Endodermal cell (in vitro differentiated cells): ENCODE measurements at regions not wholly inside any gene's neighbourhood (a gene's known extent, or its start where the extent isn't known, plus 50 kb on each side); places are given as distances from the start of the nearest gene placed in this dataset.
"Not testable (repeated sequence)": the region's sequence is repeated elsewhere in the genome, so short reads cannot be mapped to it uniquely, and the experiment has no call there.

Experiments
- DNase-seq: peaks from one replicate; pipeline ENCODE4 v3.0.0-alpha.2; 2017
- H3K27ac ChIP-seq: 2 replicates; pipeline ENCODE4 v1.5.1; 2013; ENCODE audit warnings: mild to moderate bottlenecking, low read depth, low read length, moderate library complexity
- H3K27me3 ChIP-seq: 2 replicates; pipeline ENCODE4 v1.6.1; 2013; ENCODE audit warnings: mild to moderate bottlenecking, low read length, moderate library complexity; ENCODE audit not compliant: insufficient read depth, control insufficient read depth, poor library complexity, severe bottlenecking
- H3K36me3 ChIP-seq: 2 replicates; pipeline ENCODE4 v1.7.0; 2013; ENCODE audit warnings: mild to moderate bottlenecking, low read length, moderate library complexity; ENCODE audit not compliant: control insufficient read depth, insufficient read depth
- H3K4me1 ChIP-seq: one replicate; pipeline ENCODE4 v1.7.0; 2013; ENCODE audit warnings: low read length; ENCODE audit not compliant: control insufficient read depth, insufficient read depth
- H3K4me3 ChIP-seq: 2 replicates; pipeline ENCODE4 v1.5.1; 2013; ENCODE audit warnings: mild to moderate bottlenecking, low read length, moderate library complexity
- H3K9ac ChIP-seq: 2 replicates; pipeline ENCODE4 v1.6.1; 2013; ENCODE audit warnings: mild to moderate bottlenecking, low read length, moderate library complexity; ENCODE audit not compliant: poor library complexity, severe bottlenecking; ENCODE audit errors: extremely low read depth
- H3K9me3 ChIP-seq: 2 replicates; pipeline ENCODE4 v1.6.1; 2013; ENCODE audit warnings: mild to moderate bottlenecking, low read length, moderate library complexity; ENCODE audit not compliant: control insufficient read depth
- H3K27ac Mint-ChIP-seq: 2 replicates; pipeline ENCODE4 v1.8.0; 2020; ENCODE audit warnings: mixed read lengths
- H3K27me3 Mint-ChIP-seq: 2 replicates; pipeline ENCODE4 v1.8.0; 2021; ENCODE audit warnings: mild to moderate bottlenecking, mixed read lengths; ENCODE audit not compliant: insufficient read depth
- H3K36me3 Mint-ChIP-seq: 2 replicates; pipeline ENCODE4 v1.8.0; 2020; ENCODE audit warnings: low read depth, mixed read lengths
- H3K4me1 Mint-ChIP-seq: 2 replicates; pipeline ENCODE4 v1.8.0; 2020; ENCODE audit warnings: mixed read lengths
- H3K4me3 Mint-ChIP-seq: 2 replicates; pipeline ENCODE4 v1.8.0; 2020; ENCODE audit warnings: mild to moderate bottlenecking, moderate library complexity, mixed read lengths
- H3K9me3 Mint-ChIP-seq: 2 replicates; pipeline ENCODE4 v1.8.0; 2020; ENCODE audit warnings: mild to moderate bottlenecking, mixed read lengths
- WGBS, 2 experiments: methylation state at CpG; one replicate each; pipeline versions ENCODE4 v1.1.5 to v1.1.7; 2013; ENCODE audit warnings: missing lambda C conversion rate in 2 of 2, mixed read lengths in 1 of 2; ENCODE audit not compliant: insufficient coverage in 1 of 2, insufficient read length in 1 of 2; 5-methylcytosine and 5-hydroxymethylcytosine counted together

DNA sequence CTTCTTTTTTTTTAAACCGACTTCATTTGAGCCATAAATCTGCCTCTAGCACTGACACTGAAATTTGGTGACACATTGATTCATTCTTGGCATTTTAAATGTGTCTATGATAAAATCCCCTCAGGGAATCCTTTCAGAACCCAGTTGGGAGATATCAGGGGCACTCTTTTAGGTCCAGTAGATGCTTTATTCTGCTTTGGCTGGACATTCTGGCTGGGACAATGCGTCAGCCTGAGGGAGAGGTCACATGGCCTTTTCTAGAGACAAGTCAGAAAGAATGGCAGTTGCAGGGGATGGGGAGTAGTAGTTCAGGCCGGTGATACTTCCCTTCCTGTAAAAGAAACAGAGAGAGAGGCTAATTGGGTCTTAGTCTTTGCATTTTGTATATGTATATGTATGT is 63.1 kb downstream of the TRIM43 start:
- not testable (repeated sequence) for H3K9me3 Mint-ChIP-seq, H3K9ac ChIP-seq, H3K27me3 Mint-ChIP-seq, H3K9me3 ChIP-seq, H3K27ac Mint-ChIP-seq, H3K27me3 ChIP-seq, H3K4me3 ChIP-seq, H3K36me3 ChIP-seq, H3K4me3 Mint-ChIP-seq, H3K4me1 Mint-ChIP-seq, H3K27ac ChIP-seq, H3K36me3 Mint-ChIP-seq, H3K4me1 ChIP-seq, DNase-seq
- WGBS, 2 experiments: no CpG with 5 or more reads among the region's 3 CpGs

DNA sequence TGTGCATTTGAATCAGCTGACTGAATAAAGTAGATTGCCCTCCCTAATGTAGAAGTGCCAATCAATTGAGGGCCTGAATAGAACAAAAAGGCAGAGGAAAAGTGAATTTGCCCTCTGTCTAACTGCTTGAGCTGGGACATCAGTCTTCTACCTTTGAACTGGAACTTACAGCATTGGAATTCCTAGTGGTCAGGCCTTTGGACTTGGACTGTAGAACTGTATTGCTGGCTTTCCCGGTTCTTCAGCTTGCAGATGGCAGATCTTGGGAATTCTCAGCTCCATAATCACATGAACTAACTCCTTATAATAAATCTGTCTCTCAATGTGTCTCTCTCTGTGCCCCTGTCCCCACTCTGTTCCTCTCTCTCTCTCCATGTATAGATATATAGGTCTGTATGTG is 64.8 kb downstream of the TRIM43 start:
- H3K4me1 ChIP-seq, H3K4me3 ChIP-seq, H3K36me3 Mint-ChIP-seq, H3K27me3 Mint-ChIP-seq, H3K9me3 Mint-ChIP-seq, H3K9me3 ChIP-seq, H3K27ac ChIP-seq, H3K9ac ChIP-seq, H3K4me1 Mint-ChIP-seq, H3K36me3 ChIP-seq, H3K27me3 ChIP-seq, H3K27ac Mint-ChIP-seq, H3K4me3 Mint-ChIP-seq, DNase-seq: not testable (repeated sequence)
- WGBS, 2 experiments: 60 to 100% methylated on average over 1 of the region's 1 CpG

DNA sequence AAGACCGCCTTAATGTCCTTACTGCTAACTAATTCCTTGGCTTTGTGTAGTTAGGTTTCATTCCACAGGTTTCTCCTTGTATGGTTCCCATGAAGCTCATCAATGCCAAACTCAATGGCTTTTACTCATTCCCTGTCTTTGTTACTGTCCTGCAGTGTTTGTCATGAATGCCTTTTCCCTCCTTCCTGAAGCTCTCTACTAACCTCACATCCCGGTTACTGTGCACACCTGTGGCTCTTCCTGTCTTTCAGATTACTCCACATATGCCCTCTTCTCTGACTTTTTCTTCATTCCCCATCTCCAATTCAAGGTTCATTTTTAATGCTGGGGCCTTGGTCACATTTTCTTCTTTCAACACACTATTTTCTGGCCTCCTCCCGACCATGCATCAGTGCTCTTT is 66.1 kb downstream of the TRIM43 start:
- not testable (repeated sequence) for H3K27ac Mint-ChIP-seq, H3K27me3 Mint-ChIP-seq, DNase-seq, H3K9me3 Mint-ChIP-seq, H3K9ac ChIP-seq, H3K4me3 ChIP-seq, H3K27ac ChIP-seq, H3K4me1 Mint-ChIP-seq, H3K27me3 ChIP-seq, H3K9me3 ChIP-seq, H3K4me1 ChIP-seq, H3K36me3 Mint-ChIP-seq, H3K36me3 ChIP-seq, H3K4me3 Mint-ChIP-seq
- WGBS, 2 experiments: 89% methylated on average over 1 to 3 of the region's 3 CpGs

DNA sequence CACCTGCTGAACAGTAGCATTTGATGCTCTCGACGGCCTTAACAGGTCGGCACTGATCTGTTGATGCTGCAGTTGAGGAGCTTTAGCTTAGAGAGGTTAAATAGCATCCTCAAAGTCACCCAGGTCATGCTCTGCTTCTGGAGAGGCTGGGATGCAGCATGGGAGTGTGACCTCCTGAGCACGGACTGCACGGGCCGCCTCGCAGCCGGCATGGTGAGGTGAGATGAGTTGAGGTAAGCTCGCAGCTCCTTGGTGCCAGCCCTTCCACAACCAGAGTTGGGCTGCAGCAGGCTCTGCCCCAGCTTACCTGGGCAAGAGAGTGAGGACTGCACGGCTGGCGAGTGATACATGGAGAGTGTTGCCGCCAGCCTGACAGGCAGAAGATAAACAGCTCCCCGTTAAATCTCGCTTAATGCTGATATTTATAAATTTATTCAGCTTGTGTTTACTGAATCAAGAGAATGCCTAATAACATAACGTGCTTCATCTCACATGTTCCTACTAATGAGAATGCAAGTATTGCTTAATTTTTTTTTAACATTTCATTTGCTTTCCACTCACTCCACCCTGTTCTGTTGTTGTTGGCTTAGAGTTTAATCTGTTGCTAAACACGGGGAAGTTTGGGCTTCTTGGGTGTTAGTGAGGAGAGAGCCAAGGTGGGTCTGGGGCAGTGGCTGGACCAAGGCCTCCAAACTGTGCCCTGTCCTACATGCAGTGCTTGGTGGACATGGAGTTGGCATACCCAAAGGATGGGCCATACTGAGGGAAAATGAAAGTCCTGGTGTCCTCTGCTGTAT is 69.2 kb downstream of the TRIM43 start:
- H3K9me3 Mint-ChIP-seq, H3K27ac Mint-ChIP-seq, H3K36me3 Mint-ChIP-seq, H3K36me3 ChIP-seq, H3K27me3 Mint-ChIP-seq, H3K27ac ChIP-seq, DNase-seq, H3K4me3 ChIP-seq, H3K4me1 Mint-ChIP-seq, H3K9ac ChIP-seq, H3K27me3 ChIP-seq, H3K9me3 ChIP-seq, H3K4me1 ChIP-seq, H3K4me3 Mint-ChIP-seq: not testable (repeated sequence)
- 92 to 100% methylated on average over 3 to 16 of the region's 16 CpGs for WGBS, 2 experiments

DNA sequence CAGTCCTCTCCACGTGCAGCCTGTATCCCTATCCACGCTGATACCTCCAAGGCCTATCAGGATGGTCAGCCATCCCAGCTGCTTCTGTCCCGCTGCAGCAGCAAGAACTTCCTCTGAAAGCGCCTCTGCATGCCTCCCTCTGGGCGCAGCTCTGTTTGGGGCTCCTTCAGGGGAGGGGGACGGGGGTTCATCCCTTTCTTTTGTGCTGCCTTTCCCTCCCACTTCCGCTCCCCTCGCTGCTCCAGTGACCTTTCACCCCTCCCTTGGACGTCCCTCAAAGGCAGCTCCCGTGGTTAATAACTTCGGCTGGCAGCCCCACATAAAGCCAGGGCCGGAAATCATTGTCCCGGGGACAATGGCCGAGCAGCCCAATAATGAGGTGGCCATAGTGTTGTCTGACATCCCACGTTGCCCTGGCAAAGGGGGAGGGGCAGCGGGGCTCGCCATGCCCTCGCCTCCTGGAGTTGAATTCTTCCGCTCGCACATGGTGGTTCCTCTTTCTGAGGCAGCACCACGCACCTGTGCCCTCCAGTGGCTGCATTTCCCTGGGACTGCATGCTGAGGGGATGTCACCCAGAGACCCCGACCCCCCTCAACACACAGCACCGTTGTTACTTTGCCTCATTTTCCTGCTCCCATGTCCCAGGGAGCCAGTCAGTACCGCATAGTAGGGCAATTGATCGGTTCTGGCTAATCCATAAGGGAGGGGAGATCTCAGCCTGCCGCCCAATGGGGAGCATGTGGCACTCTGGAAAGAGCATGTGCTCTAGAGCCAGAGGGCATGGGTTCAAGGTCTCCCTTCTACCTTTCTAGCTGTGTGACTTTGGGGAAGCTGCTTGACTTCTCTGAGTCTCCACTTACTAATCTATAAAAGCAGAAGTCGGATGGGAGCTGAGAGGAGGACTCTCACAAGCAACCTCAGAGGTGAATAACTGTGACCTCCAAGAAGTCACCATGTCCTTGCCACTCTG is 72.0 kb downstream of the TRIM43 start:
- H3K4me1 Mint-ChIP-seq, H3K27ac Mint-ChIP-seq, H3K9ac ChIP-seq, H3K36me3 ChIP-seq, H3K4me1 ChIP-seq, H3K27me3 ChIP-seq, H3K4me3 Mint-ChIP-seq, H3K9me3 Mint-ChIP-seq, DNase-seq, H3K9me3 ChIP-seq, H3K36me3 Mint-ChIP-seq, H3K4me3 ChIP-seq: not testable (repeated sequence)
- peaks cover 15% of the 10 kb centered on the region for H3K27me3 Mint-ChIP-seq
- H3K27ac ChIP-seq: peak overlapping the region; percentile 38
- 69 to 72% methylated on average over 3 to 27 of the region's 27 CpGs for WGBS, 2 experiments
